WI38 (cell line): ENCODE measurements at regions not wholly inside any gene's neighbourhood (a gene's known extent, or its start where the extent isn't known, plus 50 kb on each side); places are given as distances from the start of the nearest gene placed in this dataset.
"Not testable (repeated sequence)": the region's sequence is repeated elsewhere in the genome, so short reads cannot be mapped to it uniquely, and the experiment has no call there.

ENCODE experiments used
- H3K4me3 ChIP-seq: 2 replicates; pipeline ENCODE4 v1.5.1; 2011; ENCODE audit warnings: low read depth, mild to moderate bottlenecking, control low read depth, low read length
- CTCF ChIP-seq: IDR thresholded peaks from 2 replicates; pipeline ENCODE4 v1.5.1; 2012; ENCODE audit warnings: low read depth, mild to moderate bottlenecking, control low read depth, low read length

GRCh38 chr2:153268941-153269461, 209.6 kb downstream of the RPRM start:
- no peak for TF ChIP-seq CTCF
- H3K4me3 ChIP-seq: no peak overlapping the region

- not testable (repeated sequence) for H3K4me3 ChIP-seq
Observed at GRCh38 chr2:153256876-153257275, 221.7 kb downstream of the RPRM start.

- H3K4me3 ChIP-seq: not testable (repeated sequence)
Observed at GRCh38 chr2:153246636-153247035, 231.9 kb downstream of the RPRM start.

- no peak for TF ChIP-seq CTCF
- H3K4me3 ChIP-seq: no peak overlapping the region
Observed at GRCh38 chr2:153235516-153235915, 243.0 kb downstream of the RPRM start.

- TF ChIP-seq CTCF: no peak
- H3K4me3 ChIP-seq: no peak overlapping the region
Observed at GRCh38 chr2:153232464-153232863, 246.1 kb downstream of the RPRM start.

- no peak overlapping the region for H3K4me3 ChIP-seq
- TF ChIP-seq CTCF: no peak
Observed at GRCh38 chr2:153230977-153231376, 247.6 kb downstream of the RPRM start.

GRCh38 chr2:153228904-153229303, 249.7 kb downstream of the RPRM start:
- TF ChIP-seq CTCF: no peak
- H3K4me3 ChIP-seq: no peak overlapping the region

GRCh38 chr2:153227981-153228380, 250.6 kb downstream of the RPRM start:
- no peak overlapping the region for H3K4me3 ChIP-seq
- no peak for TF ChIP-seq CTCF
